CD1c-positive myeloid dendritic cell (primary cell): ENCODE measurements at regions not wholly inside any gene's neighbourhood (a gene's known extent, or its start where the extent isn't known, plus 50 kb on each side); places are given as distances from the start of the nearest gene placed in this dataset.
"Not testable (repeated sequence)": the region's sequence is repeated elsewhere in the genome, so short reads cannot be mapped to it uniquely, and the experiment has no call there.

Experiments used
- DNase-seq: peaks from one replicate; pipeline ENCODE4 v3.0.0-alpha.2; 2016; ENCODE audit errors: extremely low spot score

GRCh38 chr14:106698620-106699267, 1172.4 kb downstream of the TMEM121 start:
- peak; percentile 8 for DNase-seq

DNA sequence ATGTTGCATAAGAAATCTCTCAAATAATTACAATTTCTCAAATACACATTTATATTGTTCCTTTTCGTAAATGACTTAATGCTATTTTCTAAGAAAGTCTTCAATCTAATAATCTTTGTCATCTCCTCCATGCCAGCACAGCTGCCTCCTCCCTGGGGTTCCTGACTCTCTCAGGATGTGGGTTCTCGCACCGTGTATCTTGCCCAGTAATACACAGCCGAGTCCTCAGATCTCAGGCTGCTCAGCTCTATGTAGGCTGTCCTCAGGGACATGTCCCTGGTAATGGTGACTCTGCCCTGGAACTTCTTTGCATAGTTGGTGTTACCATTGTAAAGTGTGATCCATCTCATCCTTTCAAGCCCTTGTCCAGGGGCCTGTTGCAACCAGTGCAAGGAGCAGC, 1177.3 kb downstream of the TMEM121 start:
- DNase-seq, result not testable (repeated sequence)

DNA sequence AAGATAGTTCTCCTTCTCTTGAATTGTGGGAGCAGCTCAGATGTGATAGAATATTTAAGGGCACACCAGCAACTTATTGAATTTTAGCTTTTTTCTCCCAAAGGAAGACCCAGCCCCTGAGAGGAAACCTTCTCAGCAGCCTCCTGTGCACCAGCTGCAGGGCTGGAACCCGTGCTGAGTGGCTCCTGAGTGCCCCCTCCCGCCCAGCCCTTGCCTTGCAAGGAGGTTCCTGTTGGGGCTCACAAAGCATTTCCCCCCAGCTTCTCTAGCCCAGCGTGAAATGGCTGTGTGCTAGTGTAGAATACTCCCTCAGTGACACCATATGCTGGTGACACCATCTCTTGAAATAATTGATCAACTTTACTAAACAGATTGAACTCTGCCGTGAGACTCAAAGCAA, 1180.1 kb downstream of the TMEM121 start:
- DNase-seq, result not testable (repeated sequence)

- DNase-seq, result not testable (repeated sequence)
Observed at GRCh38 chr14:106710187-106710586, 1183.8 kb downstream of the TMEM121 start.

GRCh38 chr14:106712513-106712912, 1186.1 kb downstream of the TMEM121 start:
- not testable (repeated sequence) for DNase-seq

GRCh38 chr14:106714446-106715428, 1188.4 kb downstream of the TMEM121 start:
- not testable (repeated sequence) for DNase-seq

DNA sequence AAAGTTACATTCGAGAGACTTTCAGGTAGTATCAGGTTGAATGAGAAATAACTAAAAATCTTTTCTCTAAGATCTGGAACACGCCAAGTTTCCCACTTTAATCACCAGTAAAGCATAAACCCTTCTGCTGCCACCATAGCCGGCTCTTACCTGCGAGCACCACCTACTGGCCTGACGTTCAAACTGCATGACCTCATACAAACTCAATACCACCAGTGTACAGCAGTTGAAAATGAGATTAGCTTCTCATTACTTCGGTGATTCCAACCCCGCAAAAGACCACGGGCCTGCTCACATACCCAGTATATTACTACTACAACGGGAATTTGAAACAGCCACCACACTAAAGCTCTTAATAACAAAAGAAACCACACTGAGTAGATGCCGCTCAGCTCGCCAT, 1191.2 kb downstream of the TMEM121 start:
- not testable (repeated sequence) for DNase-seq

GRCh38 chr14:106719880-106720279, 1193.5 kb downstream of the TMEM121 start:
- not testable (repeated sequence) for DNase-seq

DNA sequence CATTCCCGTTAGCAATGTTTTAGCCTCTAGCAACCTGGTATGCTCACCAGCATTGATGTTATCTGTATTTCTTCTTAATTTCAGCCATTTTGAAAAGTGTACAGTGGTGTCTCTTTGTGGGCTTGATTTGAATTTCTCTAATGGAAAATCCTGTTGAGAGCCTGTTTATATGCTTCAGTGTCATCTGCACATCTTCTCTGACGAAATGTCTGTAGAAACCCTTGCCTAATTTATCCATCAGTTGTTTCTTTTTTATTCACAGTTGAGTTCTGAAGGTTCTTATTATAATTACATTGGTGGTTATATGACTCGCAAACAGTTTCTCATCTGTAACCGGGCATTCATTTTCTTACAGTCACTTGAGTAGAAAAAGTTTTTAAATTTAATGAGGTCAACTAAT, 1195.5 kb downstream of the TMEM121 start:
- not testable (repeated sequence) for DNase-seq

DNA sequence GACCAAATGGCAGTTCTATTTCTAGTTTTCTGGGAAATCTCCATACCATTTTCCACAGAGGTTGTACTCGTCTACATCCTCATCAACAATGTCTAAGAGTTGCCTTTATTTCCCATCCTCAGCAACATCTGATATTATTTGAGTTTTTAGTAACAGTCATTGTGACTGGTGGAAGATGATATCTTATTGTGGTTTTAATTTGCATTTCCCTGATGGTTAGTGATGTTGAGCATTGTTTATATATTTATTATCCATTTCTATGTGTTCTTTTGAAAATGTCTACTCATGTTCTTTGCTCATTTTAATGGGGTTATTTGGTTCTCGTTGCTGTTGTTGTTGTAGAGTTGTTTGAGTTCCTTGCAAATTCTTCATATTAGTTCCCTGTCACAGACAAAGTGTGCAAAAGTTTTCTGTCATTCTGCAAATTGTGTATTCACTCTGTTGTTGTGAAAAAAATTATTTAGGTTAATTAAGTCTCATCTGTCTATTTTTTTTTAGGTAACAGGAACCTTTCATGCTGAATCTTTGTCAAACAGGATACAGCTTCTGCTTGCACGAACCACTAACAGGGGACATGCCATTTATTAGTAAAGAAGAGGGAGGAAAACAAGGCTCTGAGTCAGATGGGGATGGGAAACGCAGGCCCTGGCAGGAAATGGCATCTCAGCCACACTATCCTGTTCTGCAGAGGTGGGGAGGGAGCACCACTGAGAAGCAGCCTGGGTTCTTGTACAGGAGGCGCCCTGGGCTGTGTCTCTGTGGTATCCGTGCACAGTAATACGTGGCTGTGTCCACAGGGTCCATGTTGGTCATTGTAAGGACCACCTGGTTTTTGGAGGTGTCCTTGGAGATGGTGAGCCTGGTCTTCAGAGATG, 1196.7 kb downstream of the TMEM121 start:
- DNase-seq, result not testable (repeated sequence)

DNA sequence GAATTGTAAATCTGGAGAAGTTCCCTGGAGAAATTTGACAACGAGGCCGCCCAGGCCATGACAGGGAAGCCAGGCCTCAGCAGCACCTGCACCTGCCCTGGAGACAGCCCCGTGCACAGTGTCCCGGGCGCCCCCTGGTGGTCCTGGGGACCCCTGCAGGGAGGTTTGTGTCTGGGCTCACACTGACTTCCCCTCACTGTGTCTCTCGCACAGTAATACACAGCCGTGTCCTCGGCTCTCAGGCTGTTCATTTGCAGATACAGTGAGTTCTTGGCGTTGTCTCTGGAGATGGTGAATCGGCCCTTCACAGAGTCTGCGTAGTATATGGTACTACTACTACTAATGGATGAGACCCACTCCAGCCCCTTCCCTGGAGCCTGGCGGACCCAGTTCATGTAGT, 1201.6 kb downstream of the TMEM121 start:
- DNase-seq, result not testable (repeated sequence)

DNA sequence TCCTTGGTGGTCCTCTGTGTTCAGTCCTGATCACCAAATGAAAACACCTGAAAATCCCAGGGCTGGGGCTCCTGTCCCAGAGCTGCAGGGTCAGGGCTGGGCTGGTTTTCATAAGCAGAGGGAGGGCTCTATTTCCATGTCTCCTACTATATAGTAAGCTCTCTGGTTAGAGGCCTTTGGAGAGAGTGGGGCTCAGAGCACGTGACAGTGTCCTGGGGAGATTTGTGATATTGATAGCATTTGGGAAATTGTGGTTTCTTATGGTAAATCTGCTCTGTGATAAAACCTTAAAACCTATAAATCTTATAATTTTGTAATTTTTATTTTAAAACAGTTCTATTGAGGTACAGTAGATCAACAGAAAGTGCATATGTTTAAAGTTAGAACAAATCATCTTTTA, 1202.2 kb downstream of the TMEM121 start:
- DNase-seq, result no peak

GRCh38 chr14:106729551-106729950, 1203.2 kb downstream of the TMEM121 start:
- no peak for DNase-seq

DNA sequence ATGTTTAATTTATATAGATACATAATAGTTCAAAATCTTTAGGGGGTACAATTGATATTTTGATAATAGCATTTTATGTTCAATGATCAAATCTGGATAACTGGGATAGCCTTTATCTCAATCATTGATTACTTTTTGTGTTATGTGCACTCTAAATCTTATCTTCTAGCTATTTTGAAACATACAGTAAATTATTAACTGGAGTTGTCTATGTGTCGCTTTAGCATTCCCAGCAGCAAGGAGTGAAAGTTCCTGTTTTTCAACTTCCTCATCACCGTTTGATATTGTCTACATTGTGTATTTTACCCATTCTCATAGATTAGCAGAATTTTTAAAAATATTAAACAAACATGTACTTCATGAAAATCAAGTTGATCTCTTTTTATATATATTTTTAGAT, 1207.4 kb downstream of the TMEM121 start:
- DNase-seq, result no peak

- DNase-seq, result no peak
Observed at GRCh38 chr14:106737021-106737420, 1210.6 kb downstream of the TMEM121 start.

- DNase-seq, result no peak
Observed at GRCh38 chr14:106738075-106738474, 1211.7 kb downstream of the TMEM121 start.

DNA sequence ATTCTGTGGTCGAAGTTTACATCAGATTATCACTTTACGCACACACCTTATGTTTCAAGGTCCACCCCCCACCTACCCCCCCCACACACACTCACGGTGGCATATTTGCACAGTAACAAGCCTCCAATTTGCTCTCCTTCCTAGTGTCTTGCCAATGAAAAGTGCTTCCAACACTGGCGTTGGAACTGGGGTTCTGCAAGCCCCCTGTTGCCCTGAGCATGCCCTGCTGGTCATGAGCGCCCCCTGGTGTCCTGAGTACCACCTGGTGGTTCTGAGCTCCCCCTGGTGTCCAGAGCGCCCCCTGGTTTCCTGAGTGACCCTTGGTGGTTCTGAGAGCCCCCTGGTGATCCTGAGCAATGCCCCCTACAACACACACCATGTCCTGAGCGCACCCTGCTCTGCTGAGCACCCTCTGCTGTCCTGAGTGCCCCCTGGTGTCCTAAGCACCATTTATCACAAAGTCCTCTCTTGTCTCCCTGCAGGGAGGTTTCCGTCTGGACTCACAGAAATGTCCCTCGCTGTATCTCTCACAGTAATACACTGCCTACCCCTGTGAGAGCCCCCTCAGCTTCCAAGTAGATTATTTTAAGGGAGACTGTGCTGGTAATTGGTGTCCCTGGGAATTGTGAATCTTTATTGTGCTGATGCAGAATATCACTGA, 1212.3 kb downstream of the TMEM121 start:
- DNase-seq, result not testable (repeated sequence)

GRCh38 chr14:106741086-106741827, 1214.9 kb downstream of the TMEM121 start:
- DNase-seq, result peak; percentile 39

DNA sequence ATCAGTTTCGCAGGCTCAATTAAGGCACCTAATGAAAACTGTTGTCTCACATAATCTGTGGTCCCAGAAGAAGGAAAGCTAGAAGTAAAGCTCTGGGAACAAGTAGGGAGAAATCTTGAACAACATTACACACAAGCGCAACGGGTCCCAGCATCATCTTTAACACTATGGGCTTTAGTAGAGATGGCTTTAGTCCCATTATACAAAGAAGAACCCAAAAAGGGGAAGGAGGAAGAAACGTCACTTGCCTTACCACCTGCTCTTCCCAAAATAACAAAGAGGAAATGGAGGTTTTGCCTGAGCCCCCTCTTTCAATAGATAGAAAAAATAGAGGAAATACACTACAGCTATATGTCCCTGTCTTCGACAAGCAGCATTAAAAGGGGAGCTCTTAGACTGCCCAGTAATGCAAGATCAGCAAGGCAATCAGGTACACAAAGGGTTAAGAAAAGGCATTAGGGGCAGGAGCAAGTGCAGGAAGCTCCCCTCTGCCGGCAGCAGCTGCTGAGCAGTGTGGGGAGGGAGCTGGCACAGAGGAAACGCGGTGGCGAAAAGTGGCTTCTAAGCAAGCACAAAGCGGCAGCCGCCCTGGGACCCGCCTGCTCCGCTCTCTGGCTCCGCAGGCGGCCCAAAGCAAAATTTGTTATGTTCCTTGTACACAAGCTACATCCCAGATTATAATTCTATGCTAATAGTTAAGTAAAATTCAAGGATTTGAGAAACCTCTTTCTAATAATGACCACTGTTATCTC, 1218.8 kb downstream of the TMEM121 start:
- not testable (repeated sequence) for DNase-seq

- DNase-seq, result not testable (repeated sequence)
Observed at GRCh38 chr14:106750089-106750488, 1223.7 kb downstream of the TMEM121 start.
